RWPE2 (cell line): ENCODE measurements at regions not wholly inside any gene's neighbourhood (a gene's known extent, or its start where the extent isn't known, plus 50 kb on each side); places are given as distances from the start of the nearest gene placed in this dataset.

Experiments used
- ATAC-seq: fragments of 200-7000 bp; cut with Tn5 transposase; 3 replicates; pipeline ENCODE4 v1.9.1; 2021; ENCODE audit warnings: low read depth
- DNase-seq: peaks from one replicate; pipeline ENCODE4 v3.0.0-alpha.2; 2020; ENCODE audit warnings: low spot score
- H3K27ac ChIP-seq: fragments of 450-650 bp; 2 replicates; pipeline ENCODE4 v1.5.1; 2017; ENCODE audit warnings: mild to moderate bottlenecking; ENCODE audit not compliant: poor library complexity, severe bottlenecking
- H3K27me3 ChIP-seq: fragments of 250-450 bp; sonication (Bioruptor Pico); 2 replicates; pipeline ENCODE4 v1.5.1; 2021; ENCODE audit warnings: mild to moderate bottlenecking, moderate library complexity; ENCODE audit not compliant: insufficient read depth, poor library complexity, severe bottlenecking
- H3K36me3 ChIP-seq: fragments of 250-450 bp; sonication (Bioruptor Pico); 2 replicates; pipeline ENCODE4 v1.5.1; 2020; ENCODE audit warnings: low read depth, mild to moderate bottlenecking, moderate library complexity
- H3K4me1 ChIP-seq: fragments of 250-450 bp; sonication (Bioruptor Pico); 2 replicates; pipeline ENCODE4 v1.5.1; 2021; ENCODE audit warnings: mild to moderate bottlenecking, moderate library complexity; ENCODE audit not compliant: insufficient read depth, poor library complexity, severe bottlenecking
- H3K4me3 ChIP-seq: fragments of 250-450 bp; sonication (Bioruptor Pico); 2 replicates; pipeline ENCODE4 v1.5.1; 2021; ENCODE audit warnings: mild to moderate bottlenecking, moderate library complexity; ENCODE audit not compliant: severe bottlenecking
- H3K9me3 ChIP-seq: fragments of 250-450 bp; sonication (Bioruptor Pico); 2 replicates; pipeline ENCODE4 v1.5.1; 2021; ENCODE audit warnings: mild to moderate bottlenecking, moderate library complexity; ENCODE audit not compliant: severe bottlenecking
- CTCF ChIP-seq: fragments of 450-650 bp; IDR thresholded peaks from one replicate; pipeline ENCODE4 v1.5.1; 2017; ENCODE audit warnings: mild to moderate bottlenecking, moderate library complexity; ENCODE audit not compliant: poor library complexity, severe bottlenecking

- DNase-seq (no peak), ATAC-seq (no peak)
- Histone ChIP-seq H3K36me3 (no peaks in the 10 kb centered on the region), H3K9me3 (no peaks in the 10 kb centered on the region), H3K4me3 (no peak overlapping the region), H3K27me3 (peaks cover 54% of the 10 kb centered on the region), H3K4me1 (no peaks in the 10 kb centered on the region), H3K27ac (no peak overlapping the region)
- TF ChIP-seq CTCF, result no peak
Measured at GRCh38 chr7:131908714-131909113, 352.3 kb upstream of the PODXL start.

GRCh38 chr7:131905471-131905973, 349.1 kb upstream of the PODXL start:
- Histone ChIP-seq H3K4me3 (no peak overlapping the region), H3K27ac (no peak overlapping the region), H3K36me3 (no peaks in the 10 kb centered on the region)

GRCh38 chr7:131904760-131905327, 348.4 kb upstream of the PODXL start:
- H3K9me3 ChIP-seq, result no peaks in the 10 kb centered on the region

More at GRCh38 chr7:131905471-131905973, 349.1 kb upstream of the PODXL start:
- Histone ChIP-seq H3K4me1 (no peaks in the 10 kb centered on the region), H3K27me3 (peaks cover 26% of the 10 kb centered on the region), H3K9me3 (no peaks in the 10 kb centered on the region)
- no peak for TF ChIP-seq CTCF
- ATAC-seq, result no peak
- DNase-seq, result no peak

GRCh38 chr7:131903315-131903714, 346.9 kb upstream of the PODXL start:
- Histone ChIP-seq H3K36me3 (no peaks in the 10 kb centered on the region), H3K4me3 (no peak overlapping the region), H3K4me1 (no peaks in the 10 kb centered on the region), H3K27me3 (peaks cover 6% of the 10 kb centered on the region), H3K9me3 (no peaks in the 10 kb centered on the region), H3K27ac (no peak overlapping the region)
- no peak for DNase-seq
- no peak for ATAC-seq
- TF ChIP-seq CTCF, result no peak

More at GRCh38 chr7:131904760-131905327, 348.4 kb upstream of the PODXL start:
- Histone ChIP-seq H3K36me3 (no peaks in the 10 kb centered on the region), H3K27ac (no peak overlapping the region), H3K4me3 (no peak overlapping the region), H3K27me3 (peaks cover 20% of the 10 kb centered on the region), H3K4me1 (no peaks in the 10 kb centered on the region)
- DNase-seq (no peak), ATAC-seq (no peak)
- TF ChIP-seq CTCF, result no peak

- Histone ChIP-seq H3K4me1 (peaks cover 16% of the 10 kb centered on the region), H3K9me3 (no peaks in the 10 kb centered on the region), H3K36me3 (no peaks in the 10 kb centered on the region), H3K4me3 (no peak overlapping the region), H3K27ac (no peak overlapping the region), H3K27me3 (no peaks in the 10 kb centered on the region)
- DNase-seq (no peak), ATAC-seq (no peak)
- TF ChIP-seq CTCF, result no peak
Measured at GRCh38 chr7:131900785-131901287, 344.4 kb upstream of the PODXL start.
